Hematopoietic multipotent progenitor cell treated with erythropoietin and hydrocortisone succinate and interleukin-3 and kit ligand, for 8 days (in vitro differentiated cells): ENCODE measurements at regions not wholly inside any gene's neighbourhood (a gene's known extent, or its start where the extent isn't known, plus 50 kb on each side); places are given as distances from the start of the nearest gene placed in this dataset.
"Not testable (repeated sequence)": the region's sequence is repeated elsewhere in the genome, so short reads cannot be mapped to it uniquely, and the experiment has no call there.

Experiments used
- DNase-seq: peaks from one replicate; pipeline ENCODE4 v3.0.0-alpha.2; 2015

DNA sequence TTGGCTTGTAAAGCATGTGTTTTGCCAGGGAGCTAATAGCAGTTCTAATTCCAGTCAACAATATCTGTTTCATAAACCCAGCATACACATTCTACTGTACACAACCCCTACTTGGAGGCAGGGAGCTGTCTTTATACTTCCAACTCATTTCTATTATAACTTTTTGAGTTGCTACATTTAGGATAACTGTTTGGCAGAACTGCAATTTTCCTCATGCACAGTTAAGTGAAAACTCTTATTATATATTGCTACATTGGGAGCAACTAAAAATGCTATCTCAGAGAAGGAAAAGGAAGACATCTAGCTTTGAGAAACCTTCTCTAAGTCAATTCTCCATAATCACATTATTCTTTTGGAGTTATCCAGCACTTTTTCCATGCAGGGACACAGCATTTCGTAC lies 480.2 kb downstream of the RPS29 start:
- no peak for DNase-seq

DNA sequence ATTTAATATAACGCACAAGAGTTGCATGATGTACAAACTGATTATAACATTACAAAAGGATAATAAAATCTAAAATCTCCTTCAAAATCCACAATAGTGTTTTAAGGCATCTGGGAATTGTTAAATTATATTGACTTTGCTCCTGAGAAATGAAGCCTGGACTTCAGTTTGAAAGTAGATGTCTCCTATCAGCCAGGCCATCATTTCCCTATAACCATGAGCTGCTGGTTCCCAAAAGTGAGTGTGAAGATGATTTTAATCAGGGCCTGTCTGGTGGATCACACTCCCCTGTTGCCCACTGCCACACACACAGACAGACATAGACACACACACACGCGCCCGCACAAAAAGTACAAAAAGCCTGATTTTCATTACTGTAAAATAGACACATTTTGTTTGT lies 480.7 kb downstream of the RPS29 start:
- no peak for DNase-seq

DNA sequence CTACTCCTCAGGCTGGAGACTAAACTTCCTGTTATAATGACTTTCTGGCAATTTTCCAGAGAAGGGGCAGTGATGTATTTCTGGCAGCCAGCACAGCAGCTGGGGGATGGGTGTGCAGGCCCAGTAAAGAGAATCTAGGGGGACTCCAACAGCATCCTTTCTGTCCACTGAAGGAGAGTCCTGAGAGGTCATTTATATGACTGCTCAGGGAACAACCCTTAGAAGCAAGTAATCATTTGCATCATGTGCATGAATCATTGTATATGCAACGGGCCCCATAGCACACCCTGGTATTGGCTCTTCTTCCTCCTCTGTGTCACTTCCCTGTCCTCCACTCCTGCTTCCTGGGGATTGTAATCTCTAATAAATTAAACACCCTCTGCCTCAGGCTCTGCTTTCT lies 493.8 kb downstream of the RPS29 start:
- DNase-seq = no peak

GRCh38 chr14:49089107-49089506 lies 497.1 kb downstream of the RPS29 start:
- no peak for DNase-seq

DNA sequence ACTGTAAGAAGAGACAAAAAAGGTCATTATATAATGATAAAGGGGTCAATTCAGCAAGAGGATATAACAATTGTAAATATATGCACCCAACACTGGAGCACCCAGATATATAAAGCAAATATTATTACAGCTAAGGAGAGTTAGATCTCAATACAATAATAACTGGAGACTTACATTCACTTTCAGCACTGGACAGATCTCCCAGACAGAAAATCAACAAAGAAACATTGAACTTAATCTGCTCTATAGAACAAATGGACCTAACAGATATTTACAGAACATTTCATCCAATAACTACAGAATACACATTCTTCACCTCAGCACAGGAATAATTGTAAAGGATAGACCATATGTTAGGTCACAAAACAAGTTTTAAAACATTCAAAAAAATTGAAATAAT lies 512.9 kb downstream of the RPS29 start:
- not testable (repeated sequence) for DNase-seq

- no peak for DNase-seq
Measured at GRCh38 chr14:49058511-49058910, 527.7 kb downstream of the RPS29 start.

- no peak for DNase-seq
Measured at GRCh38 chr14:49057838-49058510, 528.2 kb downstream of the RPS29 start.

GRCh38 chr14:49056021-49056420 lies 530.2 kb downstream of the RPS29 start:
- DNase-seq = no peak

DNA sequence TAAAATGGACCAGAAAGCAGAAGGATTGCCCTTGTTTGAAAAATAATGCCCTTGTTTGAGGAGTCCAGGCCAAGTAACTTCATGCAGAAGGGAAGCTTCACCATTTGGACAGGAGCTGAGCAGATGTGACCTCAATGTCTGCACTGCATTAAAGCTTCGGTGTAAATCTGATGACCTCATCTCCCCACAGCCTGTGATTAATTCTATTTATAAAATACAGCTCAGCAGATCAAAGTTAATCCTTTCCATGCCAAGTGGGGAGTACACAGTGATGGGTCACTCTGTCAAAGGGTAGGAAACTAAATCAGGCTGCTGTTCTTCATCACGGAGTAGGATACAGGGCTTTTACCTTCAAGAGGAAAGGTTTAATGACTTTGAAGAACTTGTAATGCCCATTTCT lies 533.7 kb downstream of the RPS29 start:
- DNase-seq = no peak

DNA sequence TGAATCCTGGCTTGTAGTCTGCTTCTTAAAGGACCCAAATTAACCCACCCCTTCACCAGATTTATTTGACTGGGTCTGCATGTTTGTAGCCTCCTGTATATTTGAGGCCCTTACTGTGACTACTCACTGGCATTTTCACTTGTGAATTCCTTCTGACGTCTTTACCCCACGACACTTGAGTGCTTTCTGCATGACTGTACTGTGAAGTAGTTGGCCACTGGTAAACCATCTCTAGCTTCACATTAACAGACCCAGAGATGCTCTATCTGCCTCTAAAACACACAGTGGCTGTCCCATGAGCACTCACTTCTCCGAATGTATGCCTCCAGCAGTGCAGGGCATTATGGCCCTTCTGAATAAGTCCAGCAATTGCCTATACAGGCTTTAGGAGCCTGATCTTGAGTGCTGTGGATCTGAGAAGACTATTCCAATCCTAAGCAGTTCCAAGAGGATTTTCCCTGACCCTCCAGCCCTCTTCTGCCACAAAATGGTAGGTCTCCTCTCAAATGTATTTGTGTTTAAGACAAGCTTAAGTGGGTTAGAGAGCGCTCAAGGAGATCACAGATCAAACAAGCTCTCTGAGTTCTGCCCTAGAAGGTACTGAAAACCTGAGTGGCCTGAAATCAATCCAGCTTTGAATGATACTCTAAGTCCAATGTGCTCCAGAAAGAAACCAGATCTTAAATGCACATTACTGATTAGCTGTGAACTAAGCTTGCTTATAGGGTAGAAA lies 534.7 kb downstream of the RPS29 start:
- no peak for DNase-seq

- no peak for DNase-seq
Measured at GRCh38 chr14:49050822-49051221, 535.4 kb downstream of the RPS29 start.

- no peak for DNase-seq
Measured at GRCh38 chr14:49049711-49050110, 536.5 kb downstream of the RPS29 start.

DNA sequence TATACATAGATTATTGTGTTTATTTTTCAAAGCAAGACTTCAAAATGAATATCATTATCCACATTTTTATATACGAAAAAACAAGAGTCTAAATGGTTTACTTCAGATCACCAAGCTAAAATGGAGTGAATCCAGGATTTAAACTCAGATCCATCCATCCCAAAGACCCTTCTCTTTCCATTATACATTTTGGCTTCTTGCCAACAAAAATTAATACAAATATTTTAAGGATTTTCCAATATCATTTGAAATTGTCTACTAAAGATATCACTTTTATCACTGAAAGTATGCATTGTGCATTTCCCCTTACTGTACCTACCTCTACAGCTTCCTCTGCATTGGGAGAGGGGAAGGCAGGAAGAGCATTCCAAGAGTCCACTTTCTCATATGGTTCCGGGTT lies 541.2 kb downstream of the RPS29 start:
- no peak for DNase-seq

- DNase-seq = no peak
Measured at GRCh38 chr14:49036984-49037516, 549.1 kb downstream of the RPS29 start.

DNA sequence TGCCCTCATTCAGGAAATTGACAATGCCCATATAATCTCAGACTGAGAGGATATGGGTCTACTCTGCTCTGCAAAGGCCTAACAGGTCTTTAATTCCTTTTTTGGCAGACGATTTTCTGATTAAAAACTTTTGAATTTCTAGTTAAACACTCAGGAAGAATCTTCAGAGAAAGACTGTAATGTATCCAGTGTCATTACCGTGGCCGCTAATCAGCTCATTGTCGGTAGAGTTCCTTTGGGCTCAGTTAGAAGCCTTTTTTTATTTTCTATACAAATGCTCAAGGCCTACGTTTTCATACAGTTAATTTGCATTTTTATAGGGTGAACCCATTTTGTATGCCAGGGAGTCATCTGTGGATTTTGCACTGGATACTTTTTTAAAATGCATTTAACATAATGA lies 549.9 kb downstream of the RPS29 start:
- DNase-seq = no peak

GRCh38 chr14:49033131-49033530 lies 553.0 kb downstream of the RPS29 start:
- no peak for DNase-seq

DNA sequence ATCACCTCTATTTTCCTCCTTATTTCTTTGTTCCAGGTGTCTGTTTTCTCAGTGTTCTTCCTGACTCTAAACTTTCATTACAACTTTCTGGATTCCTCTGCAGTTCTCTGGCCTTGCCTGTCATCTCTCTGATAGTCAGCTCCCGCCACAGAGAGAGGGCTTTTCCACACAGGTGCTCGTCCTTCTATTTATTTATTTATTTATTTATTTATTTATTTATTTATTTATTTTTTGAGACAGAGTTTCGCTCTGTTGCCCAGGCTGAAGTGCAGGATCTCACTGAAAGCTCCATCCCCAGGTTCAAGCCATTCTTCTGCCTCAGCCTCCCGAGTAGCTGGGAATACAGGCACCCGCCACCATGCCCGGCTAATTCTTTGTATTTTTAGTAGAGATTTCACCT lies 554.5 kb downstream of the RPS29 start:
- not testable (repeated sequence) for DNase-seq

- no peak for DNase-seq
Measured at GRCh38 chr14:49019467-49020115, 566.6 kb downstream of the RPS29 start.

- DNase-seq = no peak
Measured at GRCh38 chr14:49017447-49017846, 568.7 kb downstream of the RPS29 start.

DNA sequence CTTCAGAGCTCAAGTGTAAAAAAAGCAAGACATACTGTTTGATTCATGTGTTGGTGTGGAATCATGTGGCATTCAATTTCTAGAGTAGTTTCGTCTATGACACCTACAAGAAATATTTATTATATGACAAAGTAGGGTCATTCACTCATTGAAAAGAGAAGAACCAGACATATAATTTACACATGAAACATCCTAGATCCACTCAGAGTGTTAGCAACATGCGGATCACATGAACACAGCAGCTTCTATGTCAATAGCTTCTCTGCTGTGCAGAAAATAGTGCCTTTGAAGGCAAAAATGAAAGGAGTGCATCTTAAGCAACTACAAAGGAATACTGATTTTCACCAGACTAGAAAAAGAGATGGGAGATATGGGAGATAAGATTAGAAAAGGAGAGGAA lies 569.8 kb downstream of the RPS29 start:
- no peak for DNase-seq

- no peak for DNase-seq
Measured at GRCh38 chr14:49014476-49014875, 571.7 kb downstream of the RPS29 start.

GRCh38 chr14:49008363-49008762 lies 577.8 kb downstream of the RPS29 start:
- no peak for DNase-seq

DNA sequence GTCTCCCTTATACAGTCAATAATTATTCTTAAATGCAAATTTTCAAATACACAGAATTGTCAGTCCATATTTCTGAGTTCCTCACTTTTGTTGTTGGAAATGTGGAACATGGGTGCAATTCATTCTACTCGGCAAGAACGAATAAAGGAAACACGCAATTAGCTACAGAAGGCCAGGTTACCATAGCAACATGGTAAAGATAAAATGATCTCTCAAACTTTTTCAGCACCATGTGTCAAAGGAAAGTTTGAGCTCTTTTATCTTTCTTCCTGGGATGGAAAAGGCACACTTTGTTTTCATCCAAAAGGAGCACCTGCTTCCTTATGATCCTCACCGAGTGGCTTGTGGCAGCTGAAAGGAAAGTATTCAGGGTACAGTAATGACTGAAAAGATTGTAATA lies 595.0 kb downstream of the RPS29 start:
- DNase-seq = no peak

- no peak for DNase-seq
Measured at GRCh38 chr14:48983351-48983888, 602.8 kb downstream of the RPS29 start.
